ENCODE measurements at regions not wholly inside any gene's neighbourhood (a gene's known extent, or its start where the extent isn't known, plus 50 kb on each side); places are given as distances from the start of the nearest gene placed in this dataset.

- Histone ChIP-seq H3K4me1 (ENCODE audit: control insufficient read depth in 1 of 2, low read depth in 2 of 2) (no peaks in the 10 kb centered on the region), H3K27me3 (replicated peaks; ENCODE audit: insufficient read depth) (no peaks in the 10 kb centered on the region), H3K4me3 (no peak overlapping the region), H3K27ac (no peak overlapping the region), H3K36me3 (no peaks in the 10 kb centered on the region), H3K9me3 (no peaks in the 10 kb centered on the region)
- DNase-seq (ENCODE audit: low spot score), result no peak
- no peak for ATAC-seq (ENCODE audit: insufficient number of reproducible peaks, low FRiP score, low read depth)
- TF ChIP-seq, protein P1, sequence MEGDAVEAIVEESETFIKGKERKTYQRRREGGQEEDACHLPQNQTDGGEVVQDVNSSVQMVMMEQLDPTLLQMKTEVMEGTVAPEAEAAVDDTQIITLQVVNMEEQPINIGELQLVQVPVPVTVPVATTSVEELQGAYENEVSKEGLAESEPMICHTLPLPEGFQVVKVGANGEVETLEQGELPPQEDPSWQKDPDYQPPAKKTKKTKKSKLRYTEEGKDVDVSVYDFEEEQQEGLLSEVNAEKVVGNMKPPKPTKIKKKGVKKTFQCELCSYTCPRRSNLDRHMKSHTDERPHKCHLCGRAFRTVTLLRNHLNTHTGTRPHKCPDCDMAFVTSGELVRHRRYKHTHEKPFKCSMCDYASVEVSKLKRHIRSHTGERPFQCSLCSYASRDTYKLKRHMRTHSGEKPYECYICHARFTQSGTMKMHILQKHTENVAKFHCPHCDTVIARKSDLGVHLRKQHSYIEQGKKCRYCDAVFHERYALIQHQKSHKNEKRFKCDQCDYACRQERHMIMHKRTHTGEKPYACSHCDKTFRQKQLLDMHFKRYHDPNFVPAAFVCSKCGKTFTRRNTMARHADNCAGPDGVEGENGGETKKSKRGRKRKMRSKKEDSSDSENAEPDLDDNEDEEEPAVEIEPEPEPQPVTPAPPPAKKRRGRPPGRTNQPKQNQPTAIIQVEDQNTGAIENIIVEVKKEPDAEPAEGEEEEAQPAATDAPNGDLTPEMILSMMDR (IDR thresholded peaks at IDR 0.05), result no peak
Observed at GRCh38 chr6:92634561-92634960, 784.8 kb downstream of the EPHA7 start.

GRCh38 chr6:92623431-92623830, 795.9 kb downstream of the EPHA7 start:
- Histone ChIP-seq H3K27ac (no peak overlapping the region), H3K9me3 (no peaks in the 10 kb centered on the region), H3K27me3 (replicated peaks; ENCODE audit: insufficient read depth) (no peaks in the 10 kb centered on the region), H3K4me3 (no peak overlapping the region), H3K36me3 (no peaks in the 10 kb centered on the region), H3K4me1 (ENCODE audit: control insufficient read depth in 1 of 2, low read depth in 2 of 2) (no peaks in the 10 kb centered on the region)
- ATAC-seq (ENCODE audit: insufficient number of reproducible peaks, low FRiP score, low read depth) (no peak), DNase-seq (ENCODE audit: low spot score) (no peak)
- TF ChIP-seq, protein P1 (IDR thresholded peaks at IDR 0.05), result no peak

DNA sequence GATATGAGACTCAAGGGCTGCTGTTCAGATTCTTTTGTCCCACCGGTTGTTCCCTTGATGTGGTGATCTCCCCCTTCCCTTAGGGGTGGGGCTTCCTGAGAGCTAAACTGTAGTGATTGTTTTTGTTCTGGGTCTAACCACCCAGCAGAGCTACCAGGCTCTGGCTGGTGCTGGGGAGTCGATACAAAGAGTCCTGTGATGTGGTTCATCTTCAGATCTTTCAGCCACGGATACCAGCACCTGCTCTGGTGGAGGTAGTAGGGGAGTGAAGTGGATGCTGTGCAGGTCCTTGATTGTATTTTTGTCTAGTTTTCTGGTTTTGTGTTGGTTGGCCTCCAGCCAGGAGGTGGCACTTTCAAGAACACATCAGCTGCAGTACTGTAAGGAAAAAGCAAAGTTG, 801.6 kb downstream of the EPHA7 start:
- Histone ChIP-seq H3K4me1 (ENCODE audit: control insufficient read depth in 1 of 2, low read depth in 2 of 2) (no peaks in the 10 kb centered on the region), H3K4me3 (no peak overlapping the region), H3K27ac (no peak overlapping the region), H3K9me3 (no peaks in the 10 kb centered on the region), H3K36me3 (no peaks in the 10 kb centered on the region), H3K27me3 (replicated peaks; ENCODE audit: insufficient read depth) (no peaks in the 10 kb centered on the region)
- TF ChIP-seq, protein P1 (IDR thresholded peaks at IDR 0.05), result no peak
- ATAC-seq (ENCODE audit: insufficient number of reproducible peaks, low FRiP score, low read depth), result no peak
- no peak for DNase-seq (ENCODE audit: low spot score)

DNA sequence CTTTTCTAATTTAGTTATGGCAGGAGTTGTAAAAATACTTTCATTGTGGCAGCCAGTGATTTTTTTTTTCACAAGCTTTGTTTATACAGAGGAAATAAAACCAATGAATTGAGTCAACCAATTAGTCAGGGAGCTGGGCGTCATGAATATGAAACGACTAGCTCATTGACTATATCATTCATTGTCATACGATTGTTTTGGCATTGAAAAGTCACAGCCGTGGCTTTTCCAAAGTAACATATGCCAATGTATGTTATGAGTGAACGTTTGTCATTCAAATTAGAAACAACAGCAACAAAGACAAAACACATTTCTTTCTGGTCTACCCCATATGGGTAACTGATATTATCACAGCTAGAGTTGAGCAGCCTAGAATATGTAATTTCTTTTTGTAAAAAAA, 810.6 kb downstream of the EPHA7 start:
- ATAC-seq (ENCODE audit: insufficient number of reproducible peaks, low FRiP score, low read depth) (no peak), DNase-seq (ENCODE audit: low spot score) (no peak)
- Histone ChIP-seq H3K27me3 (replicated peaks; ENCODE audit: insufficient read depth) (no peaks in the 10 kb centered on the region), H3K4me1 (ENCODE audit: control insufficient read depth in 1 of 2, low read depth in 2 of 2) (no peaks in the 10 kb centered on the region), H3K27ac (no peak overlapping the region), H3K36me3 (no peaks in the 10 kb centered on the region), H3K9me3 (no peaks in the 10 kb centered on the region), H3K4me3 (no peak overlapping the region)
- TF ChIP-seq, protein P1 (IDR thresholded peaks at IDR 0.05), result no peak

DNA sequence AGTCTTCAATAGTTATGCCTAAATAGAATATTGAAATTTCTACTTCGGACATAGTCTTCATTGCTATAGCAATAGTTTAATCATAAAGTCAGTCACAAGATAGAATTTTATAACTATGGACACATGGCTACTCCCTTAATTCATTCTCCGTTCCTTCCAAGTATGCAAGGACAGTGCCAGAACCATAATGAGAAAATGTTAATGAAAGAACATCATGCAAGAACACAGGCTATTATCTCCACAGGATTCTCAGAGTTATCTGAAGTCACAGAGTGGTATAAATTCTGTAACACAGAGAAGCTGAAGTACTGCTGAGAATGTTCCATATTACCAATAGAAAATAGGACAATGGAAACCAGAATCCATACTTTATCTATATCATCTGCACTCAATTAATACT, 826.2 kb downstream of the EPHA7 start:
- H3K27me3 ChIP-seq (replicated peaks; ENCODE audit: insufficient read depth), result no peaks in the 10 kb centered on the region
- H3K36me3 ChIP-seq, result no peaks in the 10 kb centered on the region
- DNase-seq (ENCODE audit: low spot score) (no peak), ATAC-seq (ENCODE audit: insufficient number of reproducible peaks, low FRiP score, low read depth) (no peak)
- no peaks in the 10 kb centered on the region for H3K4me1 ChIP-seq (ENCODE audit: control insufficient read depth in 1 of 2, low read depth in 2 of 2)
- TF ChIP-seq, protein P1 (IDR thresholded peaks at IDR 0.05), result no peak
- no peak overlapping the region for H3K4me3 ChIP-seq
- no peaks in the 10 kb centered on the region for H3K9me3 ChIP-seq
- H3K27ac ChIP-seq, result no peak overlapping the region

Data from thoracic aorta (tissue), 2 donors.